GM12891 (cell line): ENCODE measurements at regions not wholly inside any gene's neighbourhood (a gene's known extent, or its start where the extent isn't known, plus 50 kb on each side); places are given as distances from the start of the nearest gene placed in this dataset.

Experiments
- DNase-seq: peaks from one replicate; pipeline ENCODE4 v3.0.0; 2011; ENCODE audit warnings: low spot score; ENCODE audit not compliant: insufficient read length
- FAIRE-seq: peaks from 2 replicates; lab custom pipeline; 2011; peaks lifted over from hg19 to GRCh38; lab: Jason Lieb, UNC
- PAX5 ChIP-seq: IDR thresholded peaks from 2 replicates; pipeline ENCODE4 v1.6.1; 2011; ENCODE audit warnings: low read length, moderate library complexity, mild to moderate bottlenecking; ENCODE audit not compliant: insufficient read depth, severe bottlenecking
- POLR2A ChIP-seq: IDR thresholded peaks from 2 replicates; pipeline ENCODE4 v1.6.1; 2011; ENCODE audit warnings: low read depth, low read length, control low read depth
- POLR2AphosphoS5 ChIP-seq: IDR thresholded peaks from 2 replicates; pipeline ENCODE4 v1.6.1; 2011; ENCODE audit warnings: low read depth, low read length, control low read depth
- POU2F2 ChIP-seq: IDR thresholded peaks from 2 replicates; pipeline ENCODE4 v1.6.1; 2011; ENCODE audit warnings: low read depth, mild to moderate bottlenecking, control low read depth, low read length, moderate library complexity
- SPI1 ChIP-seq: IDR thresholded peaks from 2 replicates; pipeline ENCODE4 v1.6.1; 2011; ENCODE audit warnings: low read depth, low read length, control low read depth
- TAF1 ChIP-seq: IDR thresholded peaks from 2 replicates; pipeline ENCODE4 v1.6.1; 2011; ENCODE audit warnings: low read depth, low read length, control low read depth

GRCh38 chr2:65507102-65508069 lies 75.0 kb upstream of the SPRED2 start:
- TF ChIP-seq PAX5, result no peak
- no peak for TF ChIP-seq TAF1
- TF ChIP-seq POLR2A, result no peak
- no peak for TF ChIP-seq POU2F2
- no peak for TF ChIP-seq POLR2AphosphoS5
- TF ChIP-seq SPI1, result no peak
- DNase-seq (no peak), FAIRE-seq (no peak)

GRCh38 chr2:65504814-65505697 lies 72.7 kb upstream of the SPRED2 start:
- DNase-seq (no peak), FAIRE-seq (no peak)
- TF ChIP-seq PAX5, result no peak
- TF ChIP-seq POLR2AphosphoS5, result no peak
- no peak for TF ChIP-seq SPI1
- no peak for TF ChIP-seq TAF1
- no peak for TF ChIP-seq POLR2A
- TF ChIP-seq POU2F2, result no peak

- TF ChIP-seq TAF1 (no peak), POLR2AphosphoS5 (no peak), PAX5 (no peak), SPI1 (no peak), POU2F2 (no peak), POLR2A (no peak)
- FAIRE-seq, result no peak
Observed at GRCh38 chr2:65504201-65504600, 71.8 kb upstream of the SPRED2 start.

GRCh38 chr2:65503746-65504145 lies 71.3 kb upstream of the SPRED2 start:
- FAIRE-seq (no peak), DNase-seq (no peak)
- TF ChIP-seq TAF1 (no peak), POU2F2 (no peak), PAX5 (no peak), POLR2A (no peak), SPI1 (no peak), POLR2AphosphoS5 (no peak)

More at GRCh38 chr2:65504201-65504600, 71.8 kb upstream of the SPRED2 start:
- no peak for DNase-seq

- TF ChIP-seq POU2F2 (no peak), POLR2A (no peak), TAF1 (no peak), PAX5 (no peak), SPI1 (no peak), POLR2AphosphoS5 (no peak)
- DNase-seq (no peak), FAIRE-seq (no peak)
Observed at GRCh38 chr2:65501836-65502235, 69.4 kb upstream of the SPRED2 start.

GRCh38 chr2:65501074-65501473 lies 68.7 kb upstream of the SPRED2 start:
- FAIRE-seq, result no peak

GRCh38 chr2:65500310-65501040 lies 68.1 kb upstream of the SPRED2 start:
- no peak for DNase-seq
- no peak for TF ChIP-seq POU2F2
- no peak for TF ChIP-seq PAX5
- TF ChIP-seq TAF1, result no peak
- TF ChIP-seq SPI1, result no peak
- FAIRE-seq, result no peak

More at GRCh38 chr2:65501074-65501473, 68.7 kb upstream of the SPRED2 start:
- TF ChIP-seq POLR2AphosphoS5 (no peak), TAF1 (no peak), PAX5 (no peak), SPI1 (no peak), POLR2A (no peak), POU2F2 (no peak)
- no peak for DNase-seq

- DNase-seq, result no peak
- TF ChIP-seq SPI1 (no peak), POU2F2 (no peak), PAX5 (no peak), TAF1 (no peak), POLR2A (no peak), POLR2AphosphoS5 (no peak)
- no peak for FAIRE-seq
Observed at GRCh38 chr2:65499216-65499615, 66.8 kb upstream of the SPRED2 start.

- DNase-seq (no peak), FAIRE-seq (no peak)
- no peak for TF ChIP-seq SPI1
- no peak for TF ChIP-seq PAX5
- no peak for TF ChIP-seq TAF1
- TF ChIP-seq POLR2AphosphoS5, result no peak
- no peak for TF ChIP-seq POLR2A
- no peak for TF ChIP-seq POU2F2
Observed at GRCh38 chr2:65498396-65498795, 66.0 kb upstream of the SPRED2 start.
